IMR-90 (cell line): ENCODE measurements at regions not wholly inside any gene's neighbourhood (a gene's known extent, or its start where the extent isn't known, plus 50 kb on each side); places are given as distances from the start of the nearest gene placed in this dataset.

ENCODE experiments used
- BHLHE40 ChIP-seq: fragments of 150-350 bp; IDR thresholded peaks from 2 replicates; pipeline ENCODE4 v1.6.1; 2016; ENCODE audit warnings: mild to moderate bottlenecking, low read depth, low read length
- CEBPB ChIP-seq: IDR thresholded peaks from 2 replicates; pipeline ENCODE4 v1.6.1; 2012; ENCODE audit warnings: low read depth, low read length, improper control_type of control experiment
- CTCF ChIP-seq: conservative IDR thresholded peaks from 2 replicates; pipeline ENCODE4 v1.5.1; 2012; ENCODE audit warnings: mild to moderate bottlenecking, low read depth, low read length, improper control_type of control experiment
- FOS ChIP-seq: fragments of 150-350 bp; IDR thresholded peaks from 2 replicates; pipeline ENCODE4 v1.6.1; 2016; ENCODE audit warnings: low read depth, low read length
- MAZ ChIP-seq: IDR thresholded peaks from 2 replicates; pipeline ENCODE4 v1.6.1; 2012; ENCODE audit warnings: low read depth, mild to moderate bottlenecking, low read length, improper control_type of control experiment, moderate library complexity, borderline replicate concordance
- POLR2A ChIP-seq: IDR thresholded peaks from 2 replicates; pipeline ENCODE4 v1.6.1; 2012; ENCODE audit warnings: mild to moderate bottlenecking, low read depth, low read length

- TF ChIP-seq CTCF, result no peak
- TF ChIP-seq BHLHE40, result no peak
- no peak for TF ChIP-seq CEBPB
- TF ChIP-seq FOS, result no peak
- TF ChIP-seq POLR2A, result no peak
- no peak for TF ChIP-seq MAZ
Measured at GRCh38 chr17:17411692-17412091, 65.1 kb upstream of the MED9 start.
